ENCODE measurements at regions not wholly inside any gene's neighbourhood (a gene's known extent, or its start where the extent isn't known, plus 50 kb on each side); places are given as distances from the start of the nearest gene placed in this dataset.

DNA sequence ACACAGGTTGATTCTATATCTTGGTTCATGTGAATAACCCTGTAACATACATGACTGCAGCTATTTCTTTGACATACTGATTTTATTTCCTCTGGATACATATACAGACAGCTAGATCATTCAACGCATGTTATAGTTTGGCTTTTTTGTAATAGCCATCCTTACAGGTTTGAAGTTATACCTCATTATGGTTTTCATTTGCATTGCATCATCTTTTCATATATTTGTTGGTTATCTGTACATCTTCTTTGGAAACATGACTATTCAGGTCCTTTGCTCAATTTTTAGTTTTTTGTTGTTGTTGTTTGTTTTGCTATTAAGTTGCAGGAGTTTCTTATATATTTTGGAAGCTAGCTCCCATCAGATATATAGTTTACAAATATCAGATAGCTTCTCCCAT, 276.2 kb upstream of the NETO1 start:
- H3K27ac ChIP-seq (replicated peaks) = no peak overlapping the region
- no peaks in the 10 kb centered on the region for H3K9me3 ChIP-seq (replicated peaks)
- TF ChIP-seq, protein P1, sequence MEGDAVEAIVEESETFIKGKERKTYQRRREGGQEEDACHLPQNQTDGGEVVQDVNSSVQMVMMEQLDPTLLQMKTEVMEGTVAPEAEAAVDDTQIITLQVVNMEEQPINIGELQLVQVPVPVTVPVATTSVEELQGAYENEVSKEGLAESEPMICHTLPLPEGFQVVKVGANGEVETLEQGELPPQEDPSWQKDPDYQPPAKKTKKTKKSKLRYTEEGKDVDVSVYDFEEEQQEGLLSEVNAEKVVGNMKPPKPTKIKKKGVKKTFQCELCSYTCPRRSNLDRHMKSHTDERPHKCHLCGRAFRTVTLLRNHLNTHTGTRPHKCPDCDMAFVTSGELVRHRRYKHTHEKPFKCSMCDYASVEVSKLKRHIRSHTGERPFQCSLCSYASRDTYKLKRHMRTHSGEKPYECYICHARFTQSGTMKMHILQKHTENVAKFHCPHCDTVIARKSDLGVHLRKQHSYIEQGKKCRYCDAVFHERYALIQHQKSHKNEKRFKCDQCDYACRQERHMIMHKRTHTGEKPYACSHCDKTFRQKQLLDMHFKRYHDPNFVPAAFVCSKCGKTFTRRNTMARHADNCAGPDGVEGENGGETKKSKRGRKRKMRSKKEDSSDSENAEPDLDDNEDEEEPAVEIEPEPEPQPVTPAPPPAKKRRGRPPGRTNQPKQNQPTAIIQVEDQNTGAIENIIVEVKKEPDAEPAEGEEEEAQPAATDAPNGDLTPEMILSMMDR (IDR thresholded peaks at IDR 0.05; ENCODE audit: borderline replicate concordance) = no peak
- no peak overlapping the region for H3K4me3 ChIP-seq
- H3K36me3 ChIP-seq = no peaks in the 10 kb centered on the region
- no peak for DNase-seq
- no peaks in the 10 kb centered on the region for H3K4me1 ChIP-seq
- intact Hi-C loops (cut with micrococcal nuclease) = no loop called here
- H3K27me3 ChIP-seq (ENCODE audit: low read depth) = no peaks in the 10 kb centered on the region

DNA sequence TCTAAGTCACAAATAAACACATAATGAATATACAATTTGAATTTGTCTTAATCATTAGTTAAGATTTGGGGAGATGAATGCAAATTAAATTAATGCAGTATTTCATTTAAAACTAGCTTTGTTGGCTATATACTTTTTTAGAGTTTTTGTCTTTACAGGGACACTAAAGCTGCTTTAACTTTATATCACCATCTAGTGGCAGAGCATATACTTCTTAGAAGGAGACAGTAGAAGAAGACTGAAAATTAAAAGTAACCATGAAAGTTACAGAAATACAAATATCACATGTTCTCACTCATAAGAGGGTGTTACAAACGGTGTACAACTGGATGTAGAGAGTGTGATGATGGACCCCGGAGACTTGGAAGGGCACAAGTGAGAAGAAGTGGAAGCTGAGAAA, 268.3 kb upstream of the NETO1 start:
- no peak for DNase-seq
- Histone ChIP-seq H3K9me3 (replicated peaks) (peaks cover 5% of the 10 kb centered on the region), H3K4me3 (no peak overlapping the region), H3K27me3 (ENCODE audit: low read depth) (no peaks in the 10 kb centered on the region), H3K4me1 (no peaks in the 10 kb centered on the region), H3K36me3 (no peaks in the 10 kb centered on the region), H3K27ac (replicated peaks) (no peak overlapping the region)
- TF ChIP-seq, protein P1 (IDR thresholded peaks at IDR 0.05; ENCODE audit: borderline replicate concordance) = peak; percentile 51
- intact Hi-C loops (cut with micrococcal nuclease) = no loop called here

DNA sequence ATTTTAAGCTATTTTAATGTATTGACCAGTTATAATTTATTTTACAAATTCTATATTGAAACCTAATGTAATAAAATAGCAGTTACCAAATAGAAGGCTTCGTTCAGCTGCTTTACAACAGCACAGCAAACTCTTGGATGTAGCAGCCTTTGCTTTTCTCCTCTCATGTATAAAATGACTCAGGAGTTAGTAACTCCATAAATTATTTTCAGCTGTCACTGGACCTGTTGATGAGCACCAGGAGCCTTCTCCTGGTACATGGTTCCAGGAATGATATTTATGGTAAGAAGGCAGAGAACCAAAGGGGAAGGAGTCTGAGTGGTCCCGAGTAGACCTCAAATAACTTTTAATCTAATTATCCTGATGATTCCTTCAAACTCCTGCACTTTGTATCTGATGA, 256.4 kb upstream of the NETO1 start:
- TF ChIP-seq, protein P1 (IDR thresholded peaks at IDR 0.05; ENCODE audit: borderline replicate concordance) = no peak
- Histone ChIP-seq H3K9me3 (replicated peaks) (no peaks in the 10 kb centered on the region), H3K36me3 (no peaks in the 10 kb centered on the region), H3K27ac (replicated peaks) (no peak overlapping the region), H3K4me3 (no peak overlapping the region), H3K27me3 (ENCODE audit: low read depth) (no peaks in the 10 kb centered on the region), H3K4me1 (no peaks in the 10 kb centered on the region)
- DNase-seq = no peak
- intact Hi-C loops (cut with micrococcal nuclease) = no loop called here

DNA sequence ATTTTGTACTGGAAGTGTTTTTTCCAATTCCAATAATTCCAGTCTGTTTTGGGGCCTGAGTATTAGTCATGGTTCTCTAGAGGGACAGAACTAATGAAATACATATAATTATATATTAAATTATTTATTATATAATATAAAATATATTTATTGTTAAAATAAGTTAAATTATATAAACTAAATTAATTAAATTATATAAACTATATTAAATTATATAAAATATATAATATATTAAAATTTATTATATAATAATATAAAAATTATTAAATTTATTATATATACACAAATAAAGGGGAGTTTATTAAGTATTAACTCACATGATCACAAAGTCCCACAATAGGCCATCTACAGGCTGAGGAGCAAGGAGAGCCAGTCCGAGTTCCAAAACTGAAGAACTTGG, 253.4 kb upstream of the NETO1 start:
- DNase-seq = no peak
- H3K27ac ChIP-seq (replicated peaks) = no peak overlapping the region
- H3K9me3 ChIP-seq (replicated peaks) = no peaks in the 10 kb centered on the region
- TF ChIP-seq, protein P1 (IDR thresholded peaks at IDR 0.05; ENCODE audit: borderline replicate concordance) = no peak
- no peaks in the 10 kb centered on the region for H3K36me3 ChIP-seq
- H3K4me3 ChIP-seq = no peak overlapping the region
- intact Hi-C loops (cut with micrococcal nuclease) = no loop called here
- no peaks in the 10 kb centered on the region for H3K27me3 ChIP-seq (ENCODE audit: low read depth)
- no peaks in the 10 kb centered on the region for H3K4me1 ChIP-seq

DNA sequence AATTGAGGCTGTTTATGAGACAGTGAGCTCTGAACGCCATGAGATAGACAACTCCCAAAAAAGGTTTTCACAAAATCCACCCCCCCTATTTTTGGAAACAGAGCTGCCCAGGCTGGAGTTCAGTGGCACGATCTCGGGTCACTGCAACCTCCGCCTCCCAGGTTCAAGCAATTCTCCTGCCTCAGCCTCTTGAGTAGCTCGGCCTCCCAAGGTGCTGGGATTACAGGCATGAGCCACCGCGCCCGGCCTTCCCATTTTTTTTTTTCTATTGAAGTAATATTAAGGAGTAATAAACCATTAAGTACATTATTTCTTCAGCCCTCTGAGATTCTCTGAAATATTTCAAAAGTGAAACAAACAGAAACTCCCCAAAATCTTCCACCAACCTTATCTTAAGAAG, 252.8 kb upstream of the NETO1 start:
- Histone ChIP-seq H3K36me3 (no peaks in the 10 kb centered on the region), H3K27ac (replicated peaks) (no peak overlapping the region), H3K27me3 (ENCODE audit: low read depth) (no peaks in the 10 kb centered on the region), H3K9me3 (replicated peaks) (no peaks in the 10 kb centered on the region), H3K4me1 (no peaks in the 10 kb centered on the region), H3K4me3 (no peak overlapping the region)
- DNase-seq = no peak
- intact Hi-C loops (cut with micrococcal nuclease) = no loop called here
- TF ChIP-seq, protein P1 (IDR thresholded peaks at IDR 0.05; ENCODE audit: borderline replicate concordance) = no peak

DNA sequence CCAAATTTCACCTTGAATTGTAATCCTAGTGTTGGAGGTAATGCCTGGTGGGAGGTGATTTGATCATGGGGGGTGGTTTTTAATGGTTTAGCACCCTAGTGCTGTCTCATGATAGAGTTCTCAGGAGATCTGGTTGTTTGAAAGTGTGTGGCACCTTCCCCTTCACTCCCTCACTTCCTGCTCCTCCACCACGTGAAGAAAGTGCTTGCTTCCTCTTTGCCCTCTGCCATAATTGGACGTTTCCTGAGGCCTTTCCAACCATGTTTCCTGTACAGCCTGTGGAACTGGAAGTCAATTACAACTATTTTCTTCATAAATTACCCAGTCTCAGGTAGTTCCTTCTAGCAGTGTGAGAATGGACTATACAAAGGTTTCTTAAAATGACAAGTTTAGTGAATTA, 251.8 kb upstream of the NETO1 start:
- Histone ChIP-seq H3K27ac (replicated peaks) (no peak overlapping the region), H3K4me3 (no peak overlapping the region), H3K4me1 (no peaks in the 10 kb centered on the region), H3K27me3 (ENCODE audit: low read depth) (no peaks in the 10 kb centered on the region), H3K36me3 (no peaks in the 10 kb centered on the region), H3K9me3 (replicated peaks) (no peaks in the 10 kb centered on the region)
- TF ChIP-seq, protein P1 (IDR thresholded peaks at IDR 0.05; ENCODE audit: borderline replicate concordance) = no peak
- DNase-seq = no peak
- intact Hi-C loops (cut with micrococcal nuclease) = no loop called here

All from left ventricle myocardium inferior (tissue), 1 donor.